GM12878 (cell line): ENCODE measurements at regions not wholly inside any gene's neighbourhood (a gene's known extent, or its start where the extent isn't known, plus 50 kb on each side); places are given as distances from the start of the nearest gene placed in this dataset.

Experiments
- ATAC-seq: fragments of 200-7000 bp; cut with Tn5 transposase; 3 replicates; pipeline ENCODE4 v1.9.1; 2020; ENCODE audit warnings: mild to moderate bottlenecking, moderate library complexity
- BruUV-seq: library from RNA; stranded (reverse); fragments of 400-500 nt; replicated peaks from 2 replicates; lab custom pipeline; 2021; lab: Mats Ljungman, UMichigan
- CTCF ChIA-PET: fragments of 300-600 bp; sonication (Branson Sonifier 250); formaldehyde crosslinking; extraction: SDS; loops from one replicate; lab custom pipeline; 2021; ENCODE audit warnings: inconsistent platforms; lab: Yijun Ruan, JAX
- POLR2A ChIA-PET: fragments of 350-600 bp; formaldehyde crosslinking; extraction: SDS; loops from one replicate; lab custom pipeline; 2021; ENCODE audit warnings: inconsistent platforms; lab: Charles Lee
- RAD21 ChIA-PET: fragments of 300-600 bp; sonication (Branson Sonifier 250); formaldehyde crosslinking; loops from one replicate; lab custom pipeline; 2023; ENCODE audit warnings: antibody characterized with exemption; ENCODE audit not compliant: unreplicated experiment; lab: Charles Lee
- SMC1A ChIA-PET: fragments of 300-600 bp; sonication (Branson Sonifier 250); formaldehyde crosslinking; loops from one replicate; lab custom pipeline; 2023; ENCODE audit not compliant: unreplicated experiment, uncharacterized antibody; lab: Charles Lee
- DNase-seq: peaks from one replicate; pipeline ENCODE4 v3.0.0-alpha.2; 2011; ENCODE audit warnings: low read depth, low spot score
- FAIRE-seq: peaks from 3 replicates; lab custom pipeline; 2011; peaks lifted over from hg19 to GRCh38; lab: Jason Lieb, UNC
- H2AFZ ChIP-seq: 2 replicates; pipeline ENCODE4 v1.6.0; 2011; ENCODE audit warnings: low read depth, low read length, control low read depth; ENCODE audit not compliant: control insufficient read depth
- H3K27ac ChIP-seq: 2 replicates; pipeline ENCODE4 v1.5.1; 2011; ENCODE audit warnings: control low read depth; ENCODE audit not compliant: control insufficient read depth, insufficient read depth
- H3K27me3 ChIP-seq, 2 experiments: replicated peaks in 1 of 2; 2 replicates each; pipeline versions ENCODE4 v1.6.0 to v1.6.1; 2011; ENCODE audit warnings: low read length in 1 of 2; ENCODE audit not compliant: control insufficient read depth in 2 of 2, insufficient read depth in 2 of 2
- H3K36me3 ChIP-seq, 2 experiments: 2 replicates each; pipeline ENCODE4 v1.5.1; 2011; ENCODE audit warnings: low read length in 1 of 2; ENCODE audit not compliant: control insufficient read depth in 2 of 2, insufficient read depth in 2 of 2
- H3K4me1 ChIP-seq: 2 replicates; pipeline ENCODE4 v1.6.1; 2011; ENCODE audit warnings: mild to moderate bottlenecking, low read length, moderate library complexity, mixed read lengths; ENCODE audit not compliant: control insufficient read depth, insufficient read depth
- H3K4me2 ChIP-seq: 2 replicates; pipeline ENCODE4 v1.6.0; 2011; ENCODE audit warnings: control low read depth; ENCODE audit not compliant: control insufficient read depth, insufficient read depth
- H3K4me3 ChIP-seq: fragments of 200-600 bp; sonication (generic); 2 replicates; pipeline ENCODE4 v1.5.1; 2016
- H3K79me2 ChIP-seq: 2 replicates; pipeline ENCODE4 v1.6.0; 2011; ENCODE audit warnings: low read length; ENCODE audit not compliant: control insufficient read depth, insufficient read depth
- H3K9ac ChIP-seq: 2 replicates; pipeline ENCODE4 v1.8.0; 2011; ENCODE audit warnings: low read length, control low read depth, mixed read lengths; ENCODE audit not compliant: control insufficient read depth, insufficient read depth
- H3K9me3 ChIP-seq: replicated peaks from 3 replicates; pipeline ENCODE4 v1.5.1; 2011; ENCODE audit warnings: mild to moderate bottlenecking, low read length; ENCODE audit not compliant: control insufficient read depth, insufficient read depth
- H4K20me1 ChIP-seq: 2 replicates; pipeline ENCODE4 v1.6.0; 2011; ENCODE audit not compliant: control insufficient read depth, insufficient read depth
- CEBPB ChIP-seq, 2 experiments: fragments of 150-350 bp in 1 of 2; IDR thresholded peaks; 2 replicates each; pipeline ENCODE4 v1.6.1; 2012 to 2014; ENCODE audit warnings: low read depth in 2 of 2, low read length in 2 of 2, borderline replicate concordance in 1 of 2, inconsistent platforms in 1 of 2
- CHD2 ChIP-seq: IDR thresholded peaks from 2 replicates; pipeline ENCODE4 v1.6.1; 2011; ENCODE audit warnings: low read depth, low read length, improper control_type of control experiment, borderline replicate concordance
- EGR1 ChIP-seq, 2 experiments: IDR thresholded peaks; 1 replicate in 1 of 2; 2 replicates in 1 of 2; pipeline ENCODE4 v1.6.1; 2011 to 2012; ENCODE audit warnings: low read depth in 2 of 2, low read length in 2 of 2, borderline replicate concordance in 1 of 2, mild to moderate bottlenecking in 1 of 2, moderate library complexity in 1 of 2
- ETV6 ChIP-seq, 2 experiments: fragments of 450-650 bp in 1 of 2; IDR thresholded peaks in 1 of 2; conservative IDR thresholded peaks in 1 of 2; 2 replicates each; pipeline ENCODE4 v1.6.1; 2014; ENCODE audit warnings: antibody characterized with exemption in 1 of 2, borderline replicate concordance in 1 of 2, low read depth in 1 of 2, mild to moderate bottlenecking in 1 of 2, moderate library complexity in 1 of 2
- EZH2 ChIP-seq: IDR thresholded peaks from 2 replicates; pipeline ENCODE4 v1.6.1; 2012; ENCODE audit warnings: low read depth, mild to moderate bottlenecking, control low read depth, inconsistent platforms, low read length, borderline replicate concordance; ENCODE audit not compliant: control insufficient read depth
- GABPA ChIP-seq: IDR thresholded peaks from 2 replicates; pipeline ENCODE4 v1.6.1; 2014; ENCODE audit warnings: antibody characterized with exemption, low read depth, mild to moderate bottlenecking, inconsistent platforms
- HDAC6 ChIP-seq: fragments of 200-600 bp; sonication (generic); IDR thresholded peaks from one replicate; pipeline ENCODE4 v1.8.0; 2017; ENCODE audit warnings: antibody characterized with exemption; ENCODE audit not compliant: unreplicated experiment
- KLF5 ChIP-seq: fragments of 450-650 bp; IDR thresholded peaks from 2 replicates; pipeline ENCODE4 v1.6.1; 2014; ENCODE audit warnings: mild to moderate bottlenecking; ENCODE audit not compliant: partially characterized antibody
- MEF2B ChIP-seq: fragments of 450-650 bp; IDR thresholded peaks from 2 replicates; pipeline ENCODE4 v1.6.1; 2018; ENCODE audit warnings: mild to moderate bottlenecking, moderate library complexity; ENCODE audit not compliant: partially characterized antibody, poor library complexity, severe bottlenecking
- MTA2 ChIP-seq: fragments of 450-650 bp; IDR thresholded peaks from 2 replicates; pipeline ENCODE4 v1.6.1; 2016; ENCODE audit warnings: low read depth, mild to moderate bottlenecking, moderate library complexity
- NFXL1 ChIP-seq: fragments of 450-650 bp; IDR thresholded peaks from 2 replicates; pipeline ENCODE4 v1.6.1; 2017; ENCODE audit warnings: antibody characterized with exemption, mild to moderate bottlenecking, borderline replicate concordance
- NFYA ChIP-seq: IDR thresholded peaks from 2 replicates; pipeline ENCODE4 v1.6.1; 2011; ENCODE audit warnings: low read depth, mild to moderate bottlenecking, low read length, improper control_type of control experiment, borderline replicate concordance
- RBBP5 ChIP-seq: fragments of 200-600 bp; sonication (generic); conservative IDR thresholded peaks from 2 replicates; pipeline ENCODE4 v1.6.1; 2016
- SIN3A ChIP-seq: IDR thresholded peaks from 2 replicates; pipeline ENCODE4 v1.6.1; 2012; ENCODE audit warnings: low read depth, low read length, improper control_type of control experiment
- SMAD1 ChIP-seq: fragments of 450-650 bp; IDR thresholded peaks from 2 replicates; pipeline ENCODE4 v1.6.1; 2018; ENCODE audit warnings: mild to moderate bottlenecking, low read depth; ENCODE audit not compliant: partially characterized antibody
- SP1 ChIP-seq: IDR thresholded peaks from one replicate; pipeline ENCODE4 v1.6.1; 2011; ENCODE audit warnings: low read depth, low read length
- ZNF24 ChIP-seq: fragments of 450-650 bp; IDR thresholded peaks from 2 replicates; pipeline ENCODE4 v1.6.1; 2017; ENCODE audit warnings: antibody characterized with exemption, mild to moderate bottlenecking
- WGBS: methylation state at CpG from one replicate; pipeline ENCODE4 v1.1.6; 2016; ENCODE audit warnings: low lambda C conversion rate; ENCODE audit not compliant: insufficient replicate concordance, insufficient coverage; ENCODE audit errors: missing lambda C conversion rate; 5-methylcytosine and 5-hydroxymethylcytosine counted together
- in situ Hi-C: fragments of 300-500 bp; cut with MboI; formaldehyde crosslinking; loops from 9 replicates; pipeline ENCODE4 v1.14.3; 2018; ENCODE audit warnings: mixed read lengths
- intact Hi-C: fragments of 100-400 bp; cut with micrococcal nuclease; formaldehyde crosslinking; loops from one replicate; pipeline ENCODE4 v1.14.2; 2022; ENCODE audit not compliant: unreplicated experiment
- TF ChIP-seq, protein P1 (sequence below): IDR thresholded peaks from 2 replicates; pipeline ENCODE4 v1.6.1; 2011; ENCODE audit warnings: mild to moderate bottlenecking, low read depth, low read length, moderate library complexity; ENCODE audit not compliant: insufficient replicate concordance
- TF ChIP-seq, protein P2 (sequence below): fragments of 450-650 bp; IDR thresholded peaks from 2 replicates; pipeline ENCODE4 v1.6.1; 2016; ENCODE audit warnings: mild to moderate bottlenecking
- TF ChIP-seq, protein P3 (sequence below): fragments of 450-650 bp; IDR thresholded peaks from 2 replicates; pipeline ENCODE4 v1.6.1; 2017; ENCODE audit warnings: mild to moderate bottlenecking

- ATAC-seq (no peak), DNase-seq (no peak), FAIRE-seq (no peak)
- H3K36me3 ChIP-seq, result no peaks in the 10 kb centered on the region
- POLR2A ChIA-PET, result no interaction called here
- no peak overlapping the region for H3K4me3 ChIP-seq
- no peaks in the 10 kb centered on the region for H4K20me1 ChIP-seq
- H3K9me3 ChIP-seq, result no peaks in the 10 kb centered on the region
- H3K27ac ChIP-seq, result no peak overlapping the region
- in situ Hi-C loops, result no loop called here
- intact Hi-C loops, result no loop called here
- no peak for TF ChIP-seq NFXL1
- TF ChIP-seq, protein P1, sequence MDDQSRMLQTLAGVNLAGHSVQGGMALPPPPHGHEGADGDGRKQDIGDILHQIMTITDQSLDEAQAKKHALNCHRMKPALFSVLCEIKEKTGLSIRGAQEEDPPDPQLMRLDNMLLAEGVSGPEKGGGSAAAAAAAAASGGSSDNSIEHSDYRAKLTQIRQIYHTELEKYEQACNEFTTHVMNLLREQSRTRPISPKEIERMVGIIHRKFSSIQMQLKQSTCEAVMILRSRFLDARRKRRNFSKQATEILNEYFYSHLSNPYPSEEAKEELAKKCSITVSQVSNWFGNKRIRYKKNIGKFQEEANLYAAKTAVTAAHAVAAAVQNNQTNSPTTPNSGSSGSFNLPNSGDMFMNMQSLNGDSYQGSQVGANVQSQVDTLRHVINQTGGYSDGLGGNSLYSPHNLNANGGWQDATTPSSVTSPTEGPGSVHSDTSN, result no peak
- no peak for TF ChIP-seq SIN3A
- no peak for TF ChIP-seq EZH2
- TF ChIP-seq, protein P2, sequence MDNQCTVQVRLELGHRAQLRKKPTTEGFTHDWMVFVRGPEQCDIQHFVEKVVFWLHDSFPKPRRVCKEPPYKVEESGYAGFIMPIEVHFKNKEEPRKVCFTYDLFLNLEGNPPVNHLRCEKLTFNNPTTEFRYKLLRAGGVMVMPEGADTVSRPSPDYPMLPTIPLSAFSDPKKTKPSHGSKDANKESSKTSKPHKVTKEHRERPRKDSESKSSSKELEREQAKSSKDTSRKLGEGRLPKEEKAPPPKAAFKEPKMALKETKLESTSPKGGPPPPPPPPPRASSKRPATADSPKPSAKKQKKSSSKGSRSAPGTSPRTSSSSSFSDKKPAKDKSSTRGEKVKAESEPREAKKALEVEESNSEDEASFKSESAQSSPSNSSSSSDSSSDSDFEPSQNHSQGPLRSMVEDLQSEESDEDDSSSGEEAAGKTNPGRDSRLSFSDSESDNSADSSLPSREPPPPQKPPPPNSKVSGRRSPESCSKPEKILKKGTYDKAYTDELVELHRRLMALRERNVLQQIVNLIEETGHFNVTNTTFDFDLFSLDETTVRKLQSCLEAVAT, result no peak
- TF ChIP-seq, protein P3, sequence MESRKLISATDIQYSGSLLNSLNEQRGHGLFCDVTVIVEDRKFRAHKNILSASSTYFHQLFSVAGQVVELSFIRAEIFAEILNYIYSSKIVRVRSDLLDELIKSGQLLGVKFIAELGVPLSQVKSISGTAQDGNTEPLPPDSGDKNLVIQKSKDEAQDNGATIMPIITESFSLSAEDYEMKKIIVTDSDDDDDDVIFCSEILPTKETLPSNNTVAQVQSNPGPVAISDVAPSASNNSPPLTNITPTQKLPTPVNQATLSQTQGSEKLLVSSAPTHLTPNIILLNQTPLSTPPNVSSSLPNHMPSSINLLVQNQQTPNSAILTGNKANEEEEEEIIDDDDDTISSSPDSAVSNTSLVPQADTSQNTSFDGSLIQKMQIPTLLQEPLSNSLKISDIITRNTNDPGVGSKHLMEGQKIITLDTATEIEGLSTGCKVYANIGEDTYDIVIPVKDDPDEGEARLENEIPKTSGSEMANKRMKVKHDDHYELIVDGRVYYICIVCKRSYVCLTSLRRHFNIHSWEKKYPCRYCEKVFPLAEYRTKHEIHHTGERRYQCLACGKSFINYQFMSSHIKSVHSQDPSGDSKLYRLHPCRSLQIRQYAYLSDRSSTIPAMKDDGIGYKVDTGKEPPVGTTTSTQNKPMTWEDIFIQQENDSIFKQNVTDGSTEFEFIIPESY, result no peak
- no peak for TF ChIP-seq HDAC6
- no peak for TF ChIP-seq CHD2
- no peak for TF ChIP-seq NFYA
- TF ChIP-seq SMAD1, result no peak
- no peak for TF ChIP-seq ZNF24
- no peak for TF ChIP-seq MTA2
- no peak for TF ChIP-seq EGR1 (IDR thresholded peaks at IDR 0.05; ENCODE audit: borderline replicate concordance in 1 of 2, low read depth in 2 of 2, low read length in 2 of 2)
- no peak for TF ChIP-seq CEBPB (IDR thresholded peaks at IDR 0.05; ENCODE audit: borderline replicate concordance in 1 of 2, low read depth in 2 of 2, low read length in 2 of 2)
- TF ChIP-seq RBBP5, result no peak
- TF ChIP-seq KLF5, result no peak
- no peak for TF ChIP-seq ETV6 (conservative IDR thresholded peaks at IDR 0.05 in 1 of 2, IDR thresholded peaks at IDR 0.05 in 1 of 2; ENCODE audit: borderline replicate concordance in 1 of 2, low read depth in 1 of 2)
- TF ChIP-seq GABPA, result no peak
- TF ChIP-seq MEF2B, result no peak
- TF ChIP-seq SP1, result no peak
- no peaks in the 10 kb centered on the region for H3K4me1 ChIP-seq
- no peaks in the 10 kb centered on the region for H3K27me3 ChIP-seq
- SMC1A ChIA-PET, result no interaction called here
- RAD21 ChIA-PET, result no interaction called here
- 43% methylated on average over 2 of the region's 2 CpGs for WGBS
- H3K9ac ChIP-seq, result no peak overlapping the region
- no peak overlapping the region for H2AFZ ChIP-seq
- no TSS peak for BruUV-seq
- no peak overlapping the region for H3K4me2 ChIP-seq
- H3K79me2 ChIP-seq, result no peaks in the 10 kb centered on the region
- CTCF ChIA-PET, result interaction anchor here (0.7 kb wide), 2 partner anchors 34 to 582 kb away, joined by 3 to 4 read pairs; no protein-coding TSS in a partner anchor
These were observed 494.9 kb downstream of the DIPK2A start for GRCh38 chr3:144466540-144466939.
